ENCODE measurements at regions not wholly inside any gene's neighbourhood (a gene's known extent, or its start where the extent isn't known, plus 50 kb on each side); places are given as distances from the start of the nearest gene placed in this dataset.

DNA sequence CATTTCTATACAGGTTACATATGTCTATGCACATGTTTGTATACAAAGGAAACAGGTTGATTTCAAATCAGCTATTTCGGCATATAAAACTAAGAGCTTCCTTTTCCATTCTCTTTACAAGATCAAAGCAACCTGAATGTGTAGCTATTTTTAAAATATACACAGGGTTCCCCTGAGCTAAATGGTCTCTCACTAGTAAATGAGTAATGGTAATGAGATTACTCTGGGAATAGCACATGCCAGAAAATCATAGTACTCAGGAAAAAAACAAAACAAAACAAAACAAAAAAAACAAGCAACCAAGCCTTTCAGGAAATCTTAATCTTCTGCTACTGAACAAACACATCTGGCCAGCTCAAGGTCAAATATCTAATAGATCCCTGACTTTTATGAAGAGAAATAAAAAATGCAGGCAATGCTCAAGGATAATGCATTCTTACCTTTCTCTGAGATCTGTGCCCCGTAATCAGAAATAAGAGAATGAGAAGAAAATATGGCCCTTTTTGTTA, 156.6 kb upstream of the POU2AF2 start:
- Histone ChIP-seq H3K4me1 (no peaks in the 10 kb centered on the region), H3K36me3 (no peaks in the 10 kb centered on the region), H3K9ac (no peak overlapping the region), H4K20me1 (no peaks in the 10 kb centered on the region), H3K27me3 (no peaks in the 10 kb centered on the region), H3K9me3 (replicated peaks in 1 of 11) (no peaks in the 10 kb centered on the region), H3K4me2 (no peak overlapping the region), H3K4me3 (no peak overlapping the region), H3K27ac (no peak overlapping the region)
- TF ChIP-seq Cebpa-rat (IDR thresholded peaks at IDR 0.05) = no peak

DNA sequence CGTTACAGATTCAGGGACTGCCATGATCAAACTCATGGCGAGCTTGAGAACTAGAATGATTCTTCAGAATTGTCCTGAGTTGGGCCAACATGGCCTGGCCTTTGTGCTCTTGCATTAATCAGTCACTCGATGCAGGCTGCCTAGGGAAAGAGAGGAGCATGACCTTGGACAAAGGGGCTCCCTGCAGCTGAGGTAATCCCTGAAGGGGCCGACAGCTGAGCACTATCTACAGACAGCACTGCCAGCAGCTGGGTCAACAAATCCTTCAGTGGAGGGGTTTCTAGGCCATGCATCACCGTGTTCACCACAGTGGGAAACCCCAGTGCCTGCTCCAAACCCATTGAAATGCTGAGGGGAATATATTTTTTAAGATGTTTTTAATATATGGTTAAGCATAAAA, 159.5 kb upstream of the POU2AF2 start:
- H3K9me3 ChIP-seq (replicated peaks in 1 of 11) = no peaks in the 10 kb centered on the region
- TF ChIP-seq Cebpa-rat (IDR thresholded peaks at IDR 0.05) = no peak
- H3K27ac ChIP-seq = no peak overlapping the region
- no peaks in the 10 kb centered on the region; a peak in 1 of 20 replicates for H3K4me1 ChIP-seq
- no peak overlapping the region for H3K9ac ChIP-seq
- H4K20me1 ChIP-seq = no peaks in the 10 kb centered on the region
- H3K27me3 ChIP-seq = no peaks in the 10 kb centered on the region
- no peak overlapping the region for H3K4me3 ChIP-seq
- H3K4me2 ChIP-seq = no peak overlapping the region
- H3K36me3 ChIP-seq = no peaks in the 10 kb centered on the region

DNA sequence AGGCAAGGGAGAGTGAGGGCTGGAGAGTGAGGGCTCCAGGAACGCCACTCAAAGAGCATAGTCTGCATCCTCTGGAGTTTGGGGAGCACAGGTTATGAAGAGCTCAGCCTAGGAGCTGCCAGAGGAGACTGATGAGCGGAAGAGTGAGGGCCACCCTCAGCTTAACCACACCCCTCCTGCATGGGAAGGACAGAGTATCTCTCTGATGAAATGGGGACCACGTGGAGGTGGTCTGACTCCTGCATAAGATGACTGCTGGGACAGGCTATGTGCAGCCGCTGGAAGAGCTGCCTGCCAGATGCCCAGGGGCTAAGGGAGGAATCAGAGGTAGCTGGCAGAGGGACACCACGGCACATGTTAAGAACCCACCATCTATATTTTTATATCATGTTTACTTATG, 162.9 kb upstream of the POU2AF2 start:
- H3K4me2 ChIP-seq = no peak overlapping the region
- H3K4me3 ChIP-seq = no peak overlapping the region
- no peak overlapping the region for H3K27ac ChIP-seq
- no peak for TF ChIP-seq Cebpa-rat (IDR thresholded peaks at IDR 0.05)
- no peaks in the 10 kb centered on the region for H4K20me1 ChIP-seq
- no peaks in the 10 kb centered on the region for H3K27me3 ChIP-seq
- no peaks in the 10 kb centered on the region for H3K36me3 ChIP-seq
- H3K9ac ChIP-seq = no peak overlapping the region
- H3K9me3 ChIP-seq (replicated peaks in 1 of 11) = no peaks in the 10 kb centered on the region
- no peaks in the 10 kb centered on the region; a peak in 1 of 20 replicates for H3K4me1 ChIP-seq

DNA sequence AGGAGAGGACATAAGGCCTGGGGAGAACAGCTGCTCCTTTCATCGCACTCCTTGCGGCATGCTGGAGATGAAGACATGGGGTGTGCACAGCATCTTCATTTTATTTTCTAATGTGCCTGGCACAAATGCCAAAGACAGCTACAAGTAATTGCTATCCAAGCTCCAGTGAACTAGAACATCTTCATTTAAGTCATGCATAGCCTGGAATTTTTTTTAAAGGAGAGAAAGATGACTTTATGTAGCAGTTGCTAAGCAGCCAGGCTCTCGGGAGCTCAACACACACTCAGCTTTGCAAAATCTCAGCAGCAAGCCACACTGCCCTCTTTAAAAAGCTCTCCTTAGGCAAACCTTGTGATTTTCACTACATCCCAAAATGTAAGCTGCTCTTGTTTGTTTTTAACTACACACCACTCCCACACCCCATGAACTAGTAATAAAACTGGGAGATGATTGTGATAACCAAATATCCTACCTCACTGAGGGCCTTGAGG, 164.5 kb upstream of the POU2AF2 start:
- no peak overlapping the region for H3K4me2 ChIP-seq
- TF ChIP-seq Cebpa-rat (IDR thresholded peaks at IDR 0.05) = no peak
- H3K4me3 ChIP-seq = no peak overlapping the region
- H3K27me3 ChIP-seq = no peaks in the 10 kb centered on the region
- no peaks in the 10 kb centered on the region for H3K9me3 ChIP-seq (replicated peaks in 1 of 11)
- H3K36me3 ChIP-seq = no peaks in the 10 kb centered on the region
- H3K9ac ChIP-seq = no peak overlapping the region
- no peaks in the 10 kb centered on the region for H4K20me1 ChIP-seq
- H3K27ac ChIP-seq = no peak overlapping the region
- H3K4me1 ChIP-seq = no peaks in the 10 kb centered on the region; a peak in 1 of 20 replicates

DNA sequence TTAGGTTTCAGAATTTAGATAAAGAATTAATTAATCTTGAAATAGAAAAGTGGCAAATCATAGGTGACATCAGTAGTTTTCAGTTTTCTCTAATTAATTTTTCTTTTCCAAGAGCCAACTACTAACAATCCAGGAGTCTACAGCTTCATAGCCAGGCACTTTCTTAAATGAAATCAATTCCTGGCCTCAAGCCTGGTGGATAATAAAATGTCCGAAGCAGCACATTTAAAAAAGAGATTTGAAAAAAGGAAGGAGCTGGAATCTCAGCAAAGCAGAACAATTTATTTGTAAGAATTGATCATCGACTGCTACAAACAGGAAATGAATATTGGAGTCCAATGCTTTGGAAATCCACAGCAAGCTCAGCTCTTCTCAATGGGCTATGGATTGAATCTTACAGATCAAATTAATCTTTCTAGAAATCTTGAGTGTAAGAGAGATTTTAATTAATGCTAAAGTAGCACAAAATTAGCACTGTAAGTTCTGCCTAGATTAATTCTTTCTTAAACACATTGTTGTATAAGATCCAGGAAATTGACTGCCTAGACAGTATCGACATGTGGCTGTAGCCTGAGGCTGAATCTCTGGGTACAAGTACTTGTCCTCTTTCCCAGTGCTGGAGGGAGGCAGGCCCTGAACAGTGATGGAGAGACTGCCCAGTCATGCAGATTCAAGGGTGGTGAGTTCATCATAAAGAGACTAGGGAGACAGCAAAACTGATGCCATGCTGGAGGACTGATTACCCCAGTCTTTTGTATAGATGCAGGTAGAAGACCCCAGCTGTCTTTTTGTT, 167.8 kb upstream of the POU2AF2 start:
- H3K4me3 ChIP-seq = no peak overlapping the region

DNA sequence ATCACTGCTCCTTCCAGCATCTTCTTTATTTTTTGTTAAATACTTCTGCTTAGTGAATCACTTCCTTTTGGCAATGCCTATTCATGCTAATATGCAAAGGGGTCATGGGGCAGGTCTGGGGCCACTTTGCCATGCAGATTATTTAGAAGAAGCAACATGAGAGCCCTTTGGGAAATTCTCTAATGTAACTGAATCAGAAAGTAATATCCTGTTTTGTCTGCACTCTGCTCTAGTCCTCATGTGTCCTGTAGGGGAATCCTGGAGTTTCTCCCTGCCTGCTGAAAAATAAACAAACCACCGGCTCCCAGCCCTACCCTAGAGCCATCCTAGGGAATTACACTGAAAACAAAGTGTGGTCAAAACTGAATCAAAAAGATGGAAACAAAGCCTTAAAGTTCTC, 176.5 kb upstream of the POU2AF2 start:
- Histone ChIP-seq H3K36me3 (no peaks in the 10 kb centered on the region), H3K4me1 (peaks cover 0 to 19% (median 5%) of the 10 kb centered on the region in 10 experiments; a peak in 16 of 20 replicates), H3K9ac (no peak overlapping the region), H3K27me3 (no peaks in the 10 kb centered on the region), H3K4me2 (no peak overlapping the region), H4K20me1 (no peaks in the 10 kb centered on the region), H3K4me3 (no peak overlapping the region), H3K27ac (no peak overlapping the region), H3K9me3 (replicated peaks in 1 of 11) (peaks cover 16 to 27% (median 19%) of the 10 kb centered on the region in 11 experiments)
- TF ChIP-seq Cebpa-rat (IDR thresholded peaks at IDR 0.05) = no peak

More for the DNA sequence above, 167.8 kb upstream of the POU2AF2 start:
- H3K4me2 ChIP-seq = no peak overlapping the region
- H3K9me3 ChIP-seq (replicated peaks in 1 of 11) = no peaks in the 10 kb centered on the region
- no peaks in the 10 kb centered on the region for H4K20me1 ChIP-seq
- H3K4me1 ChIP-seq = no peaks in the 10 kb centered on the region; a peak in 1 of 20 replicates
- no peaks in the 10 kb centered on the region for H3K27me3 ChIP-seq
- H3K9ac ChIP-seq = no peak overlapping the region
- no peak overlapping the region for H3K27ac ChIP-seq
- TF ChIP-seq Cebpa-rat (IDR thresholded peaks at IDR 0.05) = no peak
- H3K36me3 ChIP-seq = no peaks in the 10 kb centered on the region

DNA sequence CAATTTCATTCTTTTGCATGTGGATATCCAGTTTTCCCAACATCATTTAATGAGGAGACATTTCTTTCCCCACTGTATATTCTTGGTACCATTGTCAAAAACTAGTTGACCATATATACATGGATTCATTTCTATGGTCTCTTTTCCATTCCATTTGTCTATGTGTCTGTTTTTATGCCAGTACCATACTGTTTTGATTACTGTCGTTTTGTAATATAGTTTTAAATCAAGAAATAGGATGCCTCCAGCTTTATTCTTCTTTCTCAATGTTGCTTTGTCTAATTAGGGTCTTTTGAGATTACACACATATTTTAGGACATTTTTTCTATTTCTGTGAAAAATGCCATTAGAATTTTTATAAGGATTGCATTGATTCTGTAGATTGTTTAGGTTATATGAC, 177.5 kb upstream of the POU2AF2 start:
- no peak overlapping the region for H3K9ac ChIP-seq
- H3K4me1 ChIP-seq = peaks cover 0 to 19% (median 5%) of the 10 kb centered on the region in 10 experiments; a peak in 16 of 20 replicates
- no peaks in the 10 kb centered on the region for H3K27me3 ChIP-seq
- no peaks in the 10 kb centered on the region for H4K20me1 ChIP-seq
- H3K4me3 ChIP-seq = no peak overlapping the region
- peaks cover 16 to 27% (median 19%) of the 10 kb centered on the region in 11 experiments for H3K9me3 ChIP-seq (replicated peaks in 1 of 11)
- TF ChIP-seq Cebpa-rat (IDR thresholded peaks at IDR 0.05) = no peak
- H3K27ac ChIP-seq = no peak overlapping the region
- no peaks in the 10 kb centered on the region for H3K36me3 ChIP-seq
- no peak overlapping the region for H3K4me2 ChIP-seq

DNA sequence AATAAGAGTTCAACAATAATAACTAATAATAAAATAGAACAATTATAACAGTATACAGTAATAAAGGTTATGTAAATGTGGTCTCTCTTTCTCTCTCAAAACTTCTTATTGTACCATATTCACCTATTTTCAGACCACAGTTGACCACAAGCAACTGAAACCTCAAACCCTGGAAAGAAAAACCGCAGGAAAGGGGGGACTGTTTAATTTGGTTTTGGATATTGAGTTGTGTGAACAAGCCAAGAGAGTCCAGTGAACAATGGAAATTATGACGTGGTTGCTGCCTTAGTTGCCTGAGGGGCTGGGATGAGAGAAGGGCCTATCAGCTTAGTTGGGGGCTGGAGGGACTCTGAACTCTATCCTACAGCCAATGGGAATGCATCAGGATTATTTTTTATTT, 178.7 kb upstream of the POU2AF2 start:
- H3K36me3 ChIP-seq = no peaks in the 10 kb centered on the region
- no peaks in the 10 kb centered on the region for H4K20me1 ChIP-seq
- H3K27me3 ChIP-seq = no peaks in the 10 kb centered on the region
- no peak overlapping the region for H3K9ac ChIP-seq
- no peak overlapping the region for H3K4me3 ChIP-seq
- no peak overlapping the region for H3K27ac ChIP-seq
- no peak for TF ChIP-seq Cebpa-rat (IDR thresholded peaks at IDR 0.05)
- H3K4me2 ChIP-seq = peak overlapping the region in 8 of 11 experiments; percentile 21 to 70 (median 44); a peak in 11 of 22 replicates
- H3K9me3 ChIP-seq (replicated peaks in 1 of 11) = peaks cover 16 to 27% (median 19%) of the 10 kb centered on the region in 11 experiments
- peaks cover 0 to 19% (median 5%) of the 10 kb centered on the region in 10 experiments; a peak in 16 of 20 replicates for H3K4me1 ChIP-seq

DNA sequence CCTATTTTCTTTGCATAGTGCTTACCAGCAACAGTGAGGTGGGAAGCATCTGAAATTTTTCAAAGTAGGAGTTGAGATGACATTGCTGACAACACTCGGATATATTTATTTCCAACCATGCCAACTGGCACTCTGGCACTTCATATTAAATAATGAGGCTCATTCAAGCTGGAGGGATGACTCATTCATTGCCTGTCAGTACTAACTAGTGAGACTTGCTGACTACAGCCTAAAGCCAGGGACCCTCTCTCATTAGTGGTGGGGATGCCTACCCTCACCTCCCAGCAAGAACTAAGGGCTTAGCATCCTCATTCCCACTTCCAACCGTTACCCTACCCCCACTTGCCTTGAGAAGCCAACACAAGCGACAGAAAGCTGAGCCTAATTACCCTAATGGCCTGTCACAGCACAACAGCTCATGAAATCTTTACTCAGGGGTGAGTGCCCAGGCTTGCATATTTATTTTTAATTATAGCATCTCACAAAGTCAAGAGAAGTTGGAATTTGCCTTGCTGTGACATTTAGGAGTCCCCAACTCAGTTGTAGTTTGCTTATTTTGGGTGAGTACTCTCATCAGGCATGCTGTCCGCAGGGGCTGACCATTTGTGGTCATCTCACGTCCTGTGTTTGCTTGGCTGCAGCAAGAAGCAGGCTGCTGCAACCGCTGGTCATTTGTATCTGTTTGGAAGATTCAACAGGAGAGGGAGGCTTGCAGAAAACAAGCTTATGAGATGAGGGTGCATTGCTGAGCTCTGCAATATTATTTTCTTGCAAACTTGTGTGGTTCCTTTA, 181.6 kb upstream of the POU2AF2 start:
- Histone ChIP-seq H3K9me3 (replicated peaks in 1 of 11) (peaks cover 13 to 22% (median 15%) of the 10 kb centered on the region in 11 experiments), H3K36me3 (no peaks in the 10 kb centered on the region), H3K27ac (no peak overlapping the region), H3K4me3 (no peak overlapping the region), H3K4me2 (no peak overlapping the region), H3K4me1 (peaks cover 0 to 19% (median 5%) of the 10 kb centered on the region in 10 experiments; a peak in 16 of 20 replicates), H4K20me1 (no peaks in the 10 kb centered on the region), H3K9ac (no peak overlapping the region), H3K27me3 (no peaks in the 10 kb centered on the region)
- TF ChIP-seq Cebpa-rat (IDR thresholded peaks at IDR 0.05) = no peak

All from BLaER1 treated with 17β-estradiol and CSF1 and Interleukin-3, amounts not matched to agents 10 nM and 100 nM (cell line).